ENCODE measurements at regions not wholly inside any gene's neighbourhood (a gene's known extent, or its start where the extent isn't known, plus 50 kb on each side); places are given as distances from the start of the nearest gene placed in this dataset.
A peak's percentile ranks its signal among the peaks of the same experiment; 100 is the strongest.

- no peak for DNase-seq
Measured at GRCh38 chr14:43956741-43957140, 550.3 kb downstream of the FSCB start.

- DNase-seq: no peak
Measured at GRCh38 chr14:43949400-43949799, 557.7 kb downstream of the FSCB start.

- DNase-seq: no peak
Measured at GRCh38 chr14:43939836-43940235, 567.2 kb downstream of the FSCB start.

- no peak for DNase-seq
Measured at GRCh38 chr14:43938588-43939281, 568.3 kb downstream of the FSCB start.

- DNase-seq: no peak
Measured at GRCh38 chr14:43937001-43937400, 570.1 kb downstream of the FSCB start.

GRCh38 chr14:43934102-43934501 lies 573.0 kb downstream of the FSCB start:
- DNase-seq: no peak

- DNase-seq: no peak
Measured at GRCh38 chr14:43914041-43914693, 592.9 kb downstream of the FSCB start.

- no peak for DNase-seq
Measured at GRCh38 chr14:43903209-43903608, 603.9 kb downstream of the FSCB start.

- no peak for DNase-seq
Measured at GRCh38 chr14:43901911-43902673, 605.0 kb downstream of the FSCB start.

- no peak for DNase-seq
Measured at GRCh38 chr14:43900173-43900655, 606.9 kb downstream of the FSCB start.

GRCh38 chr14:43898687-43899086 lies 608.4 kb downstream of the FSCB start:
- peak in 1 of 2 experiments; percentile 27 for DNase-seq

- no peak for DNase-seq
Measured at GRCh38 chr14:43896044-43896443, 611.0 kb downstream of the FSCB start.

- DNase-seq: peak in 1 of 2 experiments; percentile 40
Measured at GRCh38 chr14:43894534-43894933, 612.5 kb downstream of the FSCB start.

- DNase-seq: no peak
Measured at GRCh38 chr14:43887523-43887922, 619.6 kb downstream of the FSCB start.

- DNase-seq: no peak
Measured at GRCh38 chr14:43877351-43877960, 629.6 kb downstream of the FSCB start.

GRCh38 chr14:43872752-43873655 lies 634.1 kb downstream of the FSCB start:
- DNase-seq: no peak

- DNase-seq: no peak
Measured at GRCh38 chr14:43872222-43872621, 634.9 kb downstream of the FSCB start.

GRCh38 chr14:43858981-43859380 lies 648.1 kb downstream of the FSCB start:
- DNase-seq: no peak

GRCh38 chr14:43855556-43855955 lies 651.5 kb downstream of the FSCB start:
- peak; percentile 81 to 96 for DNase-seq

GRCh38 chr14:43853541-43853940 lies 653.5 kb downstream of the FSCB start:
- no peak for DNase-seq

- no peak for DNase-seq
Measured at GRCh38 chr14:43803076-43803689, 703.9 kb downstream of the FSCB start.

Data from NCI-H524 (cell line).